Brain microvascular endothelial cell (primary cell): ENCODE measurements at regions not wholly inside any gene's neighbourhood (a gene's known extent, or its start where the extent isn't known, plus 50 kb on each side); places are given as distances from the start of the nearest gene placed in this dataset.

Source experiments
- DNase-seq: peaks from one replicate; pipeline ENCODE4 v3.0.0-alpha.2; 2020
- H3K27ac ChIP-seq: fragments of 250-450 bp; sonication (Bioruptor Pico); 2 replicates; pipeline ENCODE4 v1.5.1; 2020; ENCODE audit warnings: mild to moderate bottlenecking, moderate library complexity
- H3K27me3 ChIP-seq: fragments of 250-450 bp; sonication (Bioruptor Pico); replicated peaks from 2 replicates; pipeline ENCODE4 v1.5.1; 2020; ENCODE audit warnings: mild to moderate bottlenecking
- H3K36me3 ChIP-seq: fragments of 250-450 bp; sonication (Bioruptor Pico); replicated peaks from 2 replicates; pipeline ENCODE4 v1.5.1; 2020; ENCODE audit warnings: mild to moderate bottlenecking
- H3K4me3 ChIP-seq: 2 replicates; pipeline ENCODE4 v1.5.1; 2011; ENCODE audit warnings: low read depth, mild to moderate bottlenecking, control low read depth, low read length, moderate library complexity
- CTCF ChIP-seq: IDR thresholded peaks from 2 replicates; pipeline ENCODE4 v1.5.1; 2011; ENCODE audit warnings: low read depth, mild to moderate bottlenecking, moderate library complexity, low read length, control low read depth, inconsistent platforms; ENCODE audit errors: missing control alignments
- in situ Hi-C: cut with HindIII; loops from 2 replicates; pipeline ENCODE4 v1.10.0; 2017; ENCODE audit warnings: low sequenced_read_pairs, low pct_ligation_motif_present

GRCh38 chr3:82067420-82067819 is 306.0 kb upstream of the GBE1 start:
- Histone ChIP-seq H3K36me3 (no peaks in the 10 kb centered on the region), H3K27me3 (no peaks in the 10 kb centered on the region), H3K27ac (no peak overlapping the region), H3K4me3 (no peak overlapping the region)
- in situ Hi-C loops = no loop called here
- DNase-seq = no peak
- TF ChIP-seq CTCF = no peak

GRCh38 chr3:82058809-82059208 is 297.4 kb upstream of the GBE1 start:
- Histone ChIP-seq H3K36me3 (no peaks in the 10 kb centered on the region), H3K27ac (no peak overlapping the region), H3K27me3 (no peaks in the 10 kb centered on the region), H3K4me3 (no peak overlapping the region)
- no peak for TF ChIP-seq CTCF
- in situ Hi-C loops = no loop called here
- no peak for DNase-seq

GRCh38 chr3:82055792-82056191 is 294.3 kb upstream of the GBE1 start:
- Histone ChIP-seq H3K27ac (no peak overlapping the region), H3K36me3 (no peaks in the 10 kb centered on the region), H3K4me3 (no peak overlapping the region), H3K27me3 (no peaks in the 10 kb centered on the region)
- in situ Hi-C loops = no loop called here
- DNase-seq = peak; percentile 4
- no peak for TF ChIP-seq CTCF

- no peak overlapping the region for H3K4me3 ChIP-seq
- no peak for TF ChIP-seq CTCF
- no peak overlapping the region for H3K27ac ChIP-seq
- no peaks in the 10 kb centered on the region for H3K36me3 ChIP-seq
- in situ Hi-C loops = no loop called here
- no peaks in the 10 kb centered on the region for H3K27me3 ChIP-seq
- DNase-seq = no peak
Observed at GRCh38 chr3:82054849-82055248, 293.4 kb upstream of the GBE1 start.

GRCh38 chr3:82053236-82053635 is 291.8 kb upstream of the GBE1 start:
- Histone ChIP-seq H3K27ac (no peak overlapping the region), H3K27me3 (no peaks in the 10 kb centered on the region), H3K36me3 (no peaks in the 10 kb centered on the region), H3K4me3 (no peak overlapping the region)
- no peak for DNase-seq
- no peak for TF ChIP-seq CTCF
- in situ Hi-C loops = no loop called here

GRCh38 chr3:82050382-82050781 is 288.9 kb upstream of the GBE1 start:
- DNase-seq = no peak
- no peak for TF ChIP-seq CTCF
- Histone ChIP-seq H3K36me3 (no peaks in the 10 kb centered on the region), H3K27me3 (no peaks in the 10 kb centered on the region), H3K4me3 (no peak overlapping the region), H3K27ac (no peak overlapping the region)
- in situ Hi-C loops = no loop called here
